OCI-LY7 (cell line): ENCODE measurements at regions not wholly inside any gene's neighbourhood (a gene's known extent, or its start where the extent isn't known, plus 50 kb on each side); places are given as distances from the start of the nearest gene placed in this dataset.

Experiments used
- BruUV-seq: library from RNA; stranded (reverse); fragments of 400-500 nt; replicated peaks from 2 replicates; lab custom pipeline; 2021; lab: Mats Ljungman, UMichigan
- CTCF ChIA-PET: fragments of 300-600 bp; sonication (Branson Sonifier 250); formaldehyde crosslinking; loops from one replicate; lab custom pipeline; 2022; ENCODE audit warnings: antibody characterized with exemption; ENCODE audit not compliant: unreplicated experiment; lab: Charles Lee
- POLR2A ChIA-PET: fragments of 300-600 bp; sonication (Branson Sonifier 250); formaldehyde crosslinking; loops from one replicate; lab custom pipeline; 2022; ENCODE audit warnings: antibody characterized with exemption; lab: Charles Lee
- DNase-seq: peaks from one replicate; pipeline ENCODE4 v3.0.0-alpha.2; 2015; ENCODE audit warnings: low spot score
- H2AFZ ChIP-seq: fragments of 200-600 bp; sonication (generic), shearing (Covaris generic); 2 replicates; pipeline ENCODE4 v1.6.1; 2014; ENCODE audit warnings: mild to moderate bottlenecking, antibody characterized with exemption, low read length, moderate library complexity
- H3K27ac ChIP-seq: fragments of 200-600 bp; sonication (generic); 2 replicates; pipeline ENCODE4 v1.5.1; 2014; ENCODE audit warnings: mixed run types, low read depth, mild to moderate bottlenecking, moderate library complexity, low read length, inconsistent platforms; ENCODE audit not compliant: poor library complexity, severe bottlenecking
- H3K36me3 ChIP-seq: fragments of 200-600 bp; sonication (generic); 2 replicates; pipeline ENCODE4 v1.6.1; 2014; ENCODE audit warnings: mild to moderate bottlenecking, antibody characterized with exemption, low read length, moderate library complexity, mixed read lengths; ENCODE audit not compliant: insufficient read depth
- H3K4me1 ChIP-seq: fragments of 200-600 bp; sonication (generic); 2 replicates; pipeline ENCODE4 v1.5.1; 2014; ENCODE audit warnings: mild to moderate bottlenecking, low read length; ENCODE audit not compliant: insufficient read depth, poor library complexity, severe bottlenecking
- H3K4me2 ChIP-seq: fragments of 200-600 bp; sonication (generic); 2 replicates; pipeline ENCODE4 v1.6.1; 2014; ENCODE audit warnings: mild to moderate bottlenecking, low read length
- H3K4me3 ChIP-seq: fragments of 200-600 bp; sonication (generic); 2 replicates; pipeline ENCODE4 v1.5.1; 2014; ENCODE audit warnings: mild to moderate bottlenecking, low read depth, low read length; ENCODE audit not compliant: poor library complexity, severe bottlenecking
- H3K79me2 ChIP-seq: fragments of 200-600 bp; sonication (generic); 2 replicates; pipeline ENCODE4 v1.6.1; 2016; ENCODE audit warnings: low read depth, mild to moderate bottlenecking, low read length, moderate library complexity, mixed read lengths; ENCODE audit not compliant: insufficient read depth
- H3K9me2 ChIP-seq: fragments of 200-600 bp; sonication (generic); 2 replicates; pipeline ENCODE4 v1.6.1; 2016; ENCODE audit warnings: mild to moderate bottlenecking, low read length, mixed read lengths; ENCODE audit not compliant: insufficient read depth
- H3K9me3 ChIP-seq: fragments of 200-600 bp; sonication (generic); 2 replicates; pipeline ENCODE4 v1.6.1; 2014; ENCODE audit warnings: mild to moderate bottlenecking, mixed run types, low read length, mixed read lengths
- H4K20me1 ChIP-seq: fragments of 200-600 bp; sonication (generic); 2 replicates; pipeline ENCODE4 v1.6.1; 2014; ENCODE audit warnings: mild to moderate bottlenecking, antibody characterized with exemption, low read length, moderate library complexity, mixed read lengths; ENCODE audit not compliant: insufficient read depth
- EZH2phosphoT487 ChIP-seq: fragments of 200-600 bp; sonication (generic); IDR thresholded peaks from 2 replicates; pipeline ENCODE4 v1.6.1; 2018; ENCODE audit warnings: low read depth, borderline replicate concordance, mild to moderate bottlenecking, mixed run types, antibody characterized with exemption, low read length, moderate library complexity, mixed read lengths
- intact Hi-C: fragments of 100-400 bp; cut with micrococcal nuclease; formaldehyde crosslinking; loops from one replicate; pipeline ENCODE4 v1.10.0; 2022; ENCODE audit not compliant: unreplicated experiment
- TF ChIP-seq, protein P1 (sequence below): fragments of 200-600 bp; sonication (generic); conservative IDR thresholded peaks from 2 replicates; pipeline ENCODE4 v1.5.1; 2014; ENCODE audit warnings: mild to moderate bottlenecking, antibody characterized with exemption, low read length, moderate library complexity, mixed read lengths

DNA sequence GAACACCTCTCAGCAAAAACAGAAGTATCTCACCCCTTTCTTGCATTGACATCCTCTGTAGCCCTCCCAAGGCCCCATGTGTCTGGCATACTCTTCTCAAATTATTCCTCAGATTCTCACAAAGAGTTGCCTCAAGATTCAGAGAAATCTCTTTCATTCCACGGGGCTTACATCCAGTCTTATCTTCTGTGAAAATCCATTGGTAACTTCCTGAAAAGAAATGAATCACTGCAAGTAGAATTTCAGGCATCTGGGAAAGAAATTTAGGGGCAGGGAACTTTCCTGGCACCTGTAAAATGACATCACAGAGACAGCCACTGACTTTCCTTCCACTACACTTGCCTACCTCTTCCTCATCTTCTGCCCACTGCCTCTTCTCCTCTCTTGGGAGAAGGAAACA lies 182.5 kb upstream of the ARHGEF9 start:
- Histone ChIP-seq H3K4me3 (no peak overlapping the region), H3K9me2 (no peaks in the 10 kb centered on the region), H3K36me3 (no peaks in the 10 kb centered on the region), H3K4me1 (no peaks in the 10 kb centered on the region), H3K27ac (no peak overlapping the region), H2AFZ (no peak overlapping the region), H4K20me1 (no peaks in the 10 kb centered on the region), H3K79me2 (no peaks in the 10 kb centered on the region), H3K9me3 (no peaks in the 10 kb centered on the region), H3K4me2 (no peak overlapping the region)
- ChIA-PET CTCF (no interaction called here), POLR2A (no interaction called here)
- BruUV-seq = no TSS peak
- TF ChIP-seq EZH2phosphoT487 = no peak
- TF ChIP-seq, protein P1, sequence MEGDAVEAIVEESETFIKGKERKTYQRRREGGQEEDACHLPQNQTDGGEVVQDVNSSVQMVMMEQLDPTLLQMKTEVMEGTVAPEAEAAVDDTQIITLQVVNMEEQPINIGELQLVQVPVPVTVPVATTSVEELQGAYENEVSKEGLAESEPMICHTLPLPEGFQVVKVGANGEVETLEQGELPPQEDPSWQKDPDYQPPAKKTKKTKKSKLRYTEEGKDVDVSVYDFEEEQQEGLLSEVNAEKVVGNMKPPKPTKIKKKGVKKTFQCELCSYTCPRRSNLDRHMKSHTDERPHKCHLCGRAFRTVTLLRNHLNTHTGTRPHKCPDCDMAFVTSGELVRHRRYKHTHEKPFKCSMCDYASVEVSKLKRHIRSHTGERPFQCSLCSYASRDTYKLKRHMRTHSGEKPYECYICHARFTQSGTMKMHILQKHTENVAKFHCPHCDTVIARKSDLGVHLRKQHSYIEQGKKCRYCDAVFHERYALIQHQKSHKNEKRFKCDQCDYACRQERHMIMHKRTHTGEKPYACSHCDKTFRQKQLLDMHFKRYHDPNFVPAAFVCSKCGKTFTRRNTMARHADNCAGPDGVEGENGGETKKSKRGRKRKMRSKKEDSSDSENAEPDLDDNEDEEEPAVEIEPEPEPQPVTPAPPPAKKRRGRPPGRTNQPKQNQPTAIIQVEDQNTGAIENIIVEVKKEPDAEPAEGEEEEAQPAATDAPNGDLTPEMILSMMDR = no peak
- no peak for DNase-seq
- intact Hi-C loops = no loop called here

DNA sequence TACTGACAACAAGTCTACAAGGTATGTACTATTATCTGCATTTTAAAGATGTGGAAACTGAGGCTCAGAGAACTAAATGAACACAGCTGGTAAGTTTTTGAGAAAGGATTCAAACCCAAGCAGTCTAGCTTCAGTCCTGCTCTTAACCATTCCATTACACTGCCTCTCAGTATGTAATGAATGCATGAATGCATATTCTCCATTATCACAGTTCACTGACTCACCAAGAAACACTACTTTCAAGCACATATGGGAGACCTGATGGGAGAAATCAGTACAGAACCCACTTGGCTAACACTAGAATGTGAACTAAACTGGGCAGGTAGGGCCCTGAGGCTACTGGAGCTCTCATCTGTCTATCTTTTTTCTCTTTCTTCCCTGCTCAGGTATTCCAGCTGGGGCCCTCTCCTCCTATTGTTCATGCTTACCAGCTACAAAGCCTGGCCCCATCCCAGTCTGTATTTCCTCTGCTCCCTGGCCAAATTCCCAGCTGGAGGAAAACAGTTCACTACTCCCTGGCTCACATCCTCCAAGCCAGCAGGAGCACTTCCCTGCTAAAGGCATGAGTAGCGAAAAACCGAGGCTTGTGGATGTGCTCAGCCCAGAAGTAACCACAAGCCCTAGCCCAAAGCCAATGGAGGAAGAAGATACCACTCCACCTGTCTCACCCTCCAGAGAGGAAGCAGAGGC lies 178.2 kb upstream of the ARHGEF9 start:
- intact Hi-C loops = no loop called here
- Histone ChIP-seq H3K27ac (no peak overlapping the region), H3K4me3 (no peak overlapping the region), H3K9me3 (no peaks in the 10 kb centered on the region), H4K20me1 (no peaks in the 10 kb centered on the region), H3K4me2 (no peak overlapping the region), H3K36me3 (no peaks in the 10 kb centered on the region), H3K4me1 (no peaks in the 10 kb centered on the region), H2AFZ (no peak overlapping the region), H3K79me2 (no peaks in the 10 kb centered on the region), H3K9me2 (no peaks in the 10 kb centered on the region)
- TF ChIP-seq, protein P1 = no peak
- TF ChIP-seq EZH2phosphoT487 = no peak
- ChIA-PET POLR2A (no interaction called here), CTCF (no interaction called here)
- BruUV-seq = no TSS peak
- DNase-seq = no peak

DNA sequence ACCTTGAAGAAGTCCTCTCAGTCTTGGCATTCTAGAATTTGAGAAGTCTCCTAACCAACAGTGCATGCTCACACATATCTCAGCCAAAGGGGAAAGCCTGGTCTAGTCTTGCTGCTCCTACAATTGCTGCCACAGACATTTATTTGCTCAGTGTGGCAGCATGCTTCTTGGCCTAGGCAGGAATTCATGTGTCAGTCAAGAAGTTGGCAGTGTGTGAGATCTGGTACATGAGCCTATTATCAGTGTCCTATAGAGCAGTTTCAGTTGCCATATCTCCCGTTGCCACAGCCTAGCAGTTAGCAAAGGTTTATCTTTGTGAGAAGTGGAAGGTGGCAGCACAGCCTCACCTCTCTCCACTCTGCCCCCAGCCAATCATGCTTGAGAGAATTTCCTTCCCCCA lies 176.9 kb upstream of the ARHGEF9 start:
- no peak overlapping the region for H3K4me2 ChIP-seq
- POLR2A ChIA-PET = no interaction called here
- H3K9me2 ChIP-seq = no peaks in the 10 kb centered on the region
- no peak overlapping the region for H3K27ac ChIP-seq
- DNase-seq = no peak
- H4K20me1 ChIP-seq = no peaks in the 10 kb centered on the region
- CTCF ChIA-PET = no interaction called here
- H3K9me3 ChIP-seq = no peaks in the 10 kb centered on the region
- no peak overlapping the region for H3K4me3 ChIP-seq
- H3K79me2 ChIP-seq = no peaks in the 10 kb centered on the region
- H3K4me1 ChIP-seq = no peaks in the 10 kb centered on the region
- BruUV-seq = no TSS peak
- TF ChIP-seq, protein P1 = no peak
- TF ChIP-seq EZH2phosphoT487 = no peak
- H3K36me3 ChIP-seq = no peaks in the 10 kb centered on the region
- intact Hi-C loops = no loop called here
- no peak overlapping the region for H2AFZ ChIP-seq
